ENCODE measurements at regions not wholly inside any gene's neighbourhood (a gene's known extent, or its start where the extent isn't known, plus 50 kb on each side); places are given as distances from the start of the nearest gene placed in this dataset.

GRCh38 chr3:147669077-147669476, 259.9 kb downstream of the ZIC1 start:
- intact Hi-C loops (cut with DNase I): no loop called here
- 85 to 87% methylated on average over 2 of the region's 2 CpGs for WGBS, 2 donors
- Histone ChIP-seq H3K9me3 (ENCODE audit: control insufficient read depth, low read length) (no peaks in the 10 kb centered on the region), H3K36me3 (ENCODE audit: control insufficient read depth in 1 of 2, insufficient read depth in 2 of 2, low read length in 1 of 2) (no peaks in the 10 kb centered on the region), H3K4me1 (ENCODE audit: control insufficient read depth in 1 of 2, insufficient read depth in 2 of 2, low read length in 2 of 2) (no peaks in the 10 kb centered on the region), H3K27me3 (ENCODE audit: control insufficient read depth in 1 of 2, insufficient read depth in 2 of 2, low read length in 1 of 2) (no peaks in the 10 kb centered on the region), H3K27ac (ENCODE audit: low read depth in 1 of 2, low read length in 2 of 2) (no peak overlapping the region), H3K4me3 (ENCODE audit: low read length in 2 of 2) (no peak overlapping the region)
- ATAC-seq (ENCODE audit: low FRiP score) (no peak), DNase-seq (no peak)

DNA sequence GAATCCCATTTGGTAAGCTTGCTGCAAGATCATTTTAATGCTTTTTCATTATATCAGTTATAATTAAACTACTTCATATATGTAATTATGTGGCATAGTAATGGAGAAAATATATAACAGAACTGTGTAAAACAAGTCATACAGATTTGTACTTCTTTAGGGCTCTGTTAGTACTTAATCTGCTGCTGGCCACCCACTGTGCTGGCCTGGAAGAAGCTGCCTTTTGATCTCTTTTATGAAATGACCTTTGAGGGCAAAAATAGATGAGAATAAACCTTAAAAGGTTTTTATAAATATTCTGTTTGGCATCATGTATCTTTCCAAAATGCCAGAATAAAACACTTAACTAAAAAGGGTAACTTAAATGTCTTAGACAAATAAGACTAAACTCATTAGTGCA, 262.9 kb downstream of the ZIC1 start:
- intact Hi-C loops (cut with DNase I): no loop called here
- H3K36me3 ChIP-seq (ENCODE audit: control insufficient read depth in 1 of 2, insufficient read depth in 2 of 2, low read length in 1 of 2): no peaks in the 10 kb centered on the region
- no peaks in the 10 kb centered on the region for H3K27me3 ChIP-seq (ENCODE audit: control insufficient read depth in 1 of 2, insufficient read depth in 2 of 2, low read length in 1 of 2)
- no peaks in the 10 kb centered on the region for H3K9me3 ChIP-seq (ENCODE audit: control insufficient read depth, low read length)
- ATAC-seq (ENCODE audit: low FRiP score) (no peak), DNase-seq (no peak)
- H3K27ac ChIP-seq (ENCODE audit: low read depth in 1 of 2, low read length in 2 of 2): no peak overlapping the region
- no peaks in the 10 kb centered on the region for H3K4me1 ChIP-seq (ENCODE audit: control insufficient read depth in 1 of 2, insufficient read depth in 2 of 2, low read length in 2 of 2)
- H3K4me3 ChIP-seq (ENCODE audit: low read length in 2 of 2): no peak overlapping the region

- Histone ChIP-seq H3K4me1 (ENCODE audit: control insufficient read depth in 1 of 2, insufficient read depth in 2 of 2, low read length in 2 of 2) (no peaks in the 10 kb centered on the region), H3K9me3 (ENCODE audit: control insufficient read depth, low read length) (no peaks in the 10 kb centered on the region), H3K27ac (ENCODE audit: low read depth in 1 of 2, low read length in 2 of 2) (no peak overlapping the region), H3K4me3 (ENCODE audit: low read length in 2 of 2) (no peak overlapping the region), H3K36me3 (ENCODE audit: control insufficient read depth in 1 of 2, insufficient read depth in 2 of 2, low read length in 1 of 2) (no peaks in the 10 kb centered on the region), H3K27me3 (ENCODE audit: control insufficient read depth in 1 of 2, insufficient read depth in 2 of 2, low read length in 1 of 2) (no peaks in the 10 kb centered on the region)
- WGBS, 2 donors: 59 to 71% methylated on average over 2 of the region's 2 CpGs
- intact Hi-C loops (cut with DNase I): no loop called here
- DNase-seq (no peak), ATAC-seq (ENCODE audit: low FRiP score) (no peak)
Measured at GRCh38 chr3:147672436-147672835, 263.3 kb downstream of the ZIC1 start.

DNA sequence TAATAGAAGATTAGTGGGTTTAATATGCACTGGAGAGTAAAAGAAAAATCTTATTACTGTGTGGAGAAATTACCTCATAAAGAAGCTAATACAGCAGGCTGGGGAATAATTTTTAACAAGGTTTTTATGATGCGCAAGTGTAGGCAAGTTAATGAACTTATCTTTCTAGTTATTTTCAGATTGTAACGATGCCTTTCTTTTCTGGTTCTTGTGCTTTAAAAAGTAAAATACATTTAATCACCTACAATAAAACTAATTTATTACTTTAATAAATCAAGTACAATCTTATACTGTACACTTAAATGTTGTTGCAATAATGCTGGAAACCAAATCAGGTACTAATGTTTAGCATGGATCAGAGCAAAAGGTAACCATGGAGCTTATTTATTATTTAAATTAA, 266.6 kb downstream of the ZIC1 start:
- Histone ChIP-seq H3K27me3 (ENCODE audit: control insufficient read depth in 1 of 2, insufficient read depth in 2 of 2, low read length in 1 of 2) (no peaks in the 10 kb centered on the region), H3K27ac (ENCODE audit: low read depth in 1 of 2, low read length in 2 of 2) (no peak overlapping the region), H3K4me1 (ENCODE audit: control insufficient read depth in 1 of 2, insufficient read depth in 2 of 2, low read length in 2 of 2) (no peaks in the 10 kb centered on the region), H3K4me3 (ENCODE audit: low read length in 2 of 2) (no peak overlapping the region), H3K9me3 (ENCODE audit: control insufficient read depth, low read length) (no peaks in the 10 kb centered on the region), H3K36me3 (ENCODE audit: control insufficient read depth in 1 of 2, insufficient read depth in 2 of 2, low read length in 1 of 2) (no peaks in the 10 kb centered on the region)
- intact Hi-C loops (cut with DNase I): no loop called here
- DNase-seq (no peak), ATAC-seq (ENCODE audit: low FRiP score) (no peak)
- WGBS, 2 donors: 85 to 90% methylated on average over 2 of the region's 2 CpGs

DNA sequence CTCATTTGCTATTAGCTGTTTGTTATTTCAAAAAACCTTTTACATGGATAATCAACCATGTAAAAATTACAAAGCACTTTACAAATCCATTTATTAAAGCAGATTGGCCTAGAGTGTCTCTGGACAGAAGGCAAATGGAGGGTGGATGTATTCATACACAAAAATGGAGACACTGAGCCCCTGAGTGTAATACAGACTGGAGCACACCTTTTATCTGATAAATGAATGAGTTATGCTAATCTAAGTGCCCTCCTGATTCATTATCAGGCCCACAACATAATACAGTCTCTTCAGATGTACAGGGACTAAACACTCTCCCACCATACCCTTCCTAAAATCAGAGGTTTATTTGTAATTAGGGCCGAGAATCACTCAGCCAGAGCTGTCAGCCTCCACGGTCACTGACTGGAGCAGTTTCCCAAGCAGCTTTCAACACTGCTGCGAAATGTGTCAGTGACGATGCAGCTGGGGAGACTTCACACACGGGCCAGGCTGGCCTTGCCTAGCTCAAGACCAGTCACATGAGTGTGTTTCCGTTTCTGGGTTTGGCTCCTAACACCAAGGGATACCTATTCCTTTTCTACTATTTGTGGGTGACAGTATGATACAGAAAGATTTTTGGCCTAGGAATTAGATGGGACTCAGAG, 271.8 kb downstream of the ZIC1 start:
- no peaks in the 10 kb centered on the region for H3K36me3 ChIP-seq (ENCODE audit: control insufficient read depth in 1 of 2, insufficient read depth in 2 of 2, low read length in 1 of 2)
- no peaks in the 10 kb centered on the region for H3K9me3 ChIP-seq (ENCODE audit: control insufficient read depth, low read length)
- intact Hi-C loops (cut with DNase I): no loop called here
- DNase-seq: no peak
- no peaks in the 10 kb centered on the region for H3K4me1 ChIP-seq (ENCODE audit: control insufficient read depth in 1 of 2, insufficient read depth in 2 of 2, low read length in 2 of 2)
- 41 to 49% methylated on average over 6 of the region's 6 CpGs for WGBS, 2 donors
- ATAC-seq (ENCODE audit: low FRiP score): peak; percentile 33
- no peak overlapping the region for H3K27ac ChIP-seq (ENCODE audit: low read depth in 1 of 2, low read length in 2 of 2)
- no peaks in the 10 kb centered on the region for H3K27me3 ChIP-seq (ENCODE audit: control insufficient read depth in 1 of 2, insufficient read depth in 2 of 2, low read length in 1 of 2)
- H3K4me3 ChIP-seq (ENCODE audit: low read length in 2 of 2): no peak overlapping the region

DNA sequence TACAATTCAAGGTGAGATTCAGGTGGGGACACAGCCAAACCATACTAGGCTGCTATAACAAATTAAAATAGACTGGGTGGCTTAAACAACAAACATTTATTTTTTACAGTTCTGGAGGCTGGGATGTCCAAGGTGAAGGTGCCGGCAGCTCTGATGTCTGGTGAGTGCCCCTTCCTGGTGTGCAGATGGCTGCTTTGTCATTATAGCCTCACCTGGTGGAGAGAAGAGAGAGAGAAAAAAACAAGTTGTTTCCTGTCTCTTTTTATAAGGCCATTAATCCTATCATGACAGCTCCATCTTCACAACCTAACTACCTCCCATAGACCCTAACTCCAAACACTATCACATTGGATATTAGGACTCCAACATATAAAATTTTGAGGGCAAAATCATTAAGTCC, 279.7 kb downstream of the ZIC1 start:
- no peaks in the 10 kb centered on the region for H3K27me3 ChIP-seq (ENCODE audit: control insufficient read depth in 1 of 2, insufficient read depth in 2 of 2, low read length in 1 of 2)
- H3K9me3 ChIP-seq (ENCODE audit: control insufficient read depth, low read length): no peaks in the 10 kb centered on the region
- DNase-seq: no peak
- no peak overlapping the region for H3K27ac ChIP-seq (ENCODE audit: low read depth in 1 of 2, low read length in 2 of 2)
- no peaks in the 10 kb centered on the region for H3K4me1 ChIP-seq (ENCODE audit: control insufficient read depth in 1 of 2, insufficient read depth in 2 of 2, low read length in 2 of 2)
- H3K4me3 ChIP-seq (ENCODE audit: low read length in 2 of 2): no peak overlapping the region
- no peaks in the 10 kb centered on the region for H3K36me3 ChIP-seq (ENCODE audit: control insufficient read depth in 1 of 2, insufficient read depth in 2 of 2, low read length in 1 of 2)
- intact Hi-C loops (cut with DNase I): no loop called here
- ATAC-seq (ENCODE audit: low FRiP score): no peak
- WGBS, 2 donors: 97 to 100% methylated on average over 1 of the region's 1 CpG

DNA sequence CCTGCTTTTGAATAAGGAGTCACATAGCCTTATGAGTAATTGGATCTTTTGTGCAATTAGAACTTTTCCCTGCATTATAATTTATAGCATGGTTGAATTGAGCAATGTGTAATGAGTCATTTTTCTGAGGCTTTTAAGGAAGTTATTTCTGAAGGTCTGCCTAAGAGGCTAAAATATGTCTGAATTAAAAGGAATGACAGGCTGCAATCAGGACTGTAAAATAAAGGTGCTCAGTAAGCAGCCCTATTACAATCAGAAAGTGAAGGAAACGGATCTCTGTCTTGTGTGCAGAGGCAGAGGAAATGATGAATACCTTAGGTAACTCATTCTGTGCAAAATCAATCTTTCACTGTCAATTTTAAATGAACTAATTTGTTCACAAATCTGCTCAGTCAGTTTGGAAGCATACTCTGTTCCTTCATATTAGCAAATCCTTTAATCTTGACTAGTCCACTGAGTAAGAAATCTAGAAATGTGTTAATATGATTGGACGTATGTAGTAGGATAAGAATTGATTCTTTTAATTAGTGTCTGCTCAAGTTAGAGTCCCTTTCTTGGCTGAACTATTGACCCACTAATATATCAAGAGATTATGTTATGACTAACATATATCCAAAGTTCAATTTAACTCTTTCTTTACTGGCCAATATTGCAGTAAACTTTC, 290.1 kb downstream of the ZIC1 start:
- H3K9me3 ChIP-seq (ENCODE audit: control insufficient read depth, low read length): no peaks in the 10 kb centered on the region
- DNase-seq: no peak
- ATAC-seq (ENCODE audit: low FRiP score): no peak
- H3K4me3 ChIP-seq (ENCODE audit: low read length in 2 of 2): no peak overlapping the region
- H3K27me3 ChIP-seq (ENCODE audit: control insufficient read depth in 1 of 2, insufficient read depth in 2 of 2, low read length in 1 of 2): no peaks in the 10 kb centered on the region
- no peak overlapping the region for H3K27ac ChIP-seq (ENCODE audit: low read depth in 1 of 2, low read length in 2 of 2)
- WGBS, 2 donors: 80 to 83% methylated on average over 2 of the region's 2 CpGs
- intact Hi-C loops (cut with DNase I): no loop called here
- H3K36me3 ChIP-seq (ENCODE audit: control insufficient read depth in 1 of 2, insufficient read depth in 2 of 2, low read length in 1 of 2): no peaks in the 10 kb centered on the region
- peaks cover 0 to 3% of the 10 kb centered on the region in 2 donors for H3K4me1 ChIP-seq (ENCODE audit: control insufficient read depth in 1 of 2, insufficient read depth in 2 of 2, low read length in 2 of 2)

GRCh38 chr3:147701195-147701594, 292.0 kb downstream of the ZIC1 start:
- Histone ChIP-seq H3K4me1 (ENCODE audit: control insufficient read depth in 1 of 2, insufficient read depth in 2 of 2, low read length in 2 of 2) (peaks cover 0 to 3% of the 10 kb centered on the region in 2 donors), H3K27ac (ENCODE audit: low read depth in 1 of 2, low read length in 2 of 2) (no peak overlapping the region), H3K27me3 (ENCODE audit: control insufficient read depth in 1 of 2, insufficient read depth in 2 of 2, low read length in 1 of 2) (no peaks in the 10 kb centered on the region), H3K9me3 (ENCODE audit: control insufficient read depth, low read length) (no peaks in the 10 kb centered on the region), H3K36me3 (ENCODE audit: control insufficient read depth in 1 of 2, insufficient read depth in 2 of 2, low read length in 1 of 2) (no peaks in the 10 kb centered on the region), H3K4me3 (ENCODE audit: low read length in 2 of 2) (no peak overlapping the region)
- 35% methylated on average over 2 of the region's 2 CpGs for WGBS, 2 donors
- no peak for ATAC-seq (ENCODE audit: low FRiP score)
- DNase-seq: no peak
- intact Hi-C loops (cut with DNase I): no loop called here

DNA sequence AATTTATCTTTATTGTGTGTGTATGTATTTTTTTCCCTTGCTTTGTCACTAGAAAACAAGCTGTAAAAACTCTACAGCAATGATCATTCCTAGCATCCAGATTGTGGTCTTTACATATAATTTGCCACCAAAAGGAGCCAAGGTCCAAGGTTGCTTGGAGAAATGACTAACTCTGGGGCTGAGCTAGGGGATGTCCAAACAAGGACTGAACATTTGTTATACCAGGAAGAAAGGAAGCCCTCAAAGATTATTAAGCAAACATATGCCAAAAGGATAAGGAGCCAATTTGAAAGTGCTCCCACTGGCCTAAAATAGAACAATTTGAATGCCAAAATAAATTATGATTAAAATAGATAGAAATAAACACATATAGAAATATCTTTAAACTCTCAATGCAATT, 293.3 kb downstream of the ZIC1 start:
- Histone ChIP-seq H3K4me1 (ENCODE audit: control insufficient read depth in 1 of 2, insufficient read depth in 2 of 2, low read length in 2 of 2) (peaks cover 0 to 3% of the 10 kb centered on the region in 2 donors), H3K9me3 (ENCODE audit: control insufficient read depth, low read length) (no peaks in the 10 kb centered on the region), H3K36me3 (ENCODE audit: control insufficient read depth in 1 of 2, insufficient read depth in 2 of 2, low read length in 1 of 2) (no peaks in the 10 kb centered on the region), H3K27me3 (ENCODE audit: control insufficient read depth in 1 of 2, insufficient read depth in 2 of 2, low read length in 1 of 2) (no peaks in the 10 kb centered on the region), H3K27ac (ENCODE audit: low read depth in 1 of 2, low read length in 2 of 2) (no peak overlapping the region), H3K4me3 (ENCODE audit: low read length in 2 of 2) (no peak overlapping the region)
- DNase-seq: no peak
- intact Hi-C loops (cut with DNase I): no loop called here
- ATAC-seq (ENCODE audit: low FRiP score): peak; percentile 62
